NCI-H82 treated with DMSO at 0.1 percent for 48 hours (cell line): ENCODE measurements at regions not wholly inside any gene's neighbourhood (a gene's known extent, or its start where the extent isn't known, plus 50 kb on each side); places are given as distances from the start of the nearest gene placed in this dataset.
"Not testable (repeated sequence)": the region's sequence is repeated elsewhere in the genome, so short reads cannot be mapped to it uniquely, and the experiment has no call there.

Experiments
- DNase-seq: peaks from one replicate; lab custom pipeline; 2025; ENCODE audit not compliant: unreplicated experiment; lab: John Stamatoyannopoulos, UW

GRCh38 chr21:32934068-32934467 is 91.7 kb upstream of the OLIG2 start:
- DNase-seq, result not testable (repeated sequence)

- no peak for DNase-seq
These were observed 90.9 kb upstream of the OLIG2 start for GRCh38 chr21:32934829-32935228.

- peak; percentile 20 for DNase-seq
These were observed 85.4 kb upstream of the OLIG2 start for GRCh38 chr21:32940079-32941014.

GRCh38 chr21:32941263-32941662 is 84.5 kb upstream of the OLIG2 start:
- no peak for DNase-seq

- no peak for DNase-seq
These were observed 79.1 kb upstream of the OLIG2 start for GRCh38 chr21:32946654-32947053.

- no peak for DNase-seq
These were observed 78.0 kb upstream of the OLIG2 start for GRCh38 chr21:32947736-32948135.

GRCh38 chr21:32949701-32950100 is 76.0 kb upstream of the OLIG2 start:
- no peak for DNase-seq

- peak; percentile 40 for DNase-seq
These were observed 74.7 kb upstream of the OLIG2 start for GRCh38 chr21:32951041-32951440.

GRCh38 chr21:32954353-32954752 is 71.4 kb upstream of the OLIG2 start:
- no peak for DNase-seq

GRCh38 chr21:32955311-32956060 is 70.2 kb upstream of the OLIG2 start:
- DNase-seq, result no peak

- peak; percentile 43 for DNase-seq
These were observed 69.6 kb upstream of the OLIG2 start for GRCh38 chr21:32956061-32956656.

- DNase-seq, result no peak
These were observed 68.2 kb upstream of the OLIG2 start for GRCh38 chr21:32957545-32957944.

GRCh38 chr21:32958288-32959002 is 67.3 kb upstream of the OLIG2 start:
- DNase-seq, result no peak

- DNase-seq, result peak; percentile 38
These were observed 63.5 kb upstream of the OLIG2 start for GRCh38 chr21:32962268-32962667.

- DNase-seq, result peak; percentile 41
These were observed 60.5 kb upstream of the OLIG2 start for GRCh38 chr21:32965129-32965680.

- no peak for DNase-seq
These were observed 59.6 kb upstream of the OLIG2 start for GRCh38 chr21:32966120-32966519.

- not testable (repeated sequence) for DNase-seq
These were observed 57.6 kb upstream of the OLIG2 start for GRCh38 chr21:32968103-32968502.

- no peak for DNase-seq
These were observed 51.1 kb upstream of the OLIG2 start for GRCh38 chr21:32974653-32975052.

- no peak for DNase-seq
These were observed 49.8 kb upstream of the OLIG2 start for GRCh38 chr21:32975811-32976431.
